ENCODE measurements at regions not wholly inside any gene's neighbourhood (a gene's known extent, or its start where the extent isn't known, plus 50 kb on each side); places are given as distances from the start of the nearest gene placed in this dataset.

- TF ChIP-seq CTCF (IDR thresholded peaks at IDR 0.05) = no peak
- peaks cover 14% of the 10 kb centered on the region for H3K27me3 Mint-ChIP-seq (ENCODE audit: insufficient read depth)
- H3K9me3 Mint-ChIP-seq = no peaks in the 10 kb centered on the region; the same call in 1 of the 2 replicates
- no peaks in the 10 kb centered on the region for H3K36me3 Mint-ChIP-seq (ENCODE audit: low read depth)
- H3K4me1 Mint-ChIP-seq (ENCODE audit: low read depth) = peaks cover 14% of the 10 kb centered on the region
- no peak overlapping the region for H3K27ac Mint-ChIP-seq
- DNase-seq = no peak
- H3K4me3 Mint-ChIP-seq = no peak overlapping the region
Observed at GRCh38 chr10:94208315-94208714, 154.4 kb downstream of the NOC3L start.

GRCh38 chr10:94210440-94211168 lies 152.1 kb downstream of the NOC3L start:
- Mint-ChIP-seq H3K27me3 (ENCODE audit: insufficient read depth) (peaks cover 22% of the 10 kb centered on the region), H3K4me1 (ENCODE audit: low read depth) (peaks cover 13% of the 10 kb centered on the region), H3K9me3 (no peaks in the 10 kb centered on the region; the same call in 1 of the 2 replicates), H3K27ac (no peak overlapping the region), H3K36me3 (ENCODE audit: low read depth) (no peaks in the 10 kb centered on the region), H3K4me3 (no peak overlapping the region)
- TF ChIP-seq CTCF (IDR thresholded peaks at IDR 0.05) = no peak
- no peak for DNase-seq

GRCh38 chr10:94211169-94211510 lies 151.6 kb downstream of the NOC3L start:
- H3K4me1 Mint-ChIP-seq (ENCODE audit: low read depth) = peaks cover 10% of the 10 kb centered on the region
- no peak for DNase-seq
- H3K27me3 Mint-ChIP-seq (ENCODE audit: insufficient read depth) = peaks cover 25% of the 10 kb centered on the region
- H3K9me3 Mint-ChIP-seq = no peaks in the 10 kb centered on the region; the same call in 1 of the 2 replicates
- TF ChIP-seq CTCF (IDR thresholded peaks at IDR 0.05) = no peak
- no peak overlapping the region for H3K27ac Mint-ChIP-seq
- H3K36me3 Mint-ChIP-seq (ENCODE audit: low read depth) = no peaks in the 10 kb centered on the region
- no peak overlapping the region for H3K4me3 Mint-ChIP-seq

- no peaks in the 10 kb centered on the region for H3K36me3 Mint-ChIP-seq (ENCODE audit: low read depth)
- no peak overlapping the region for H3K27ac Mint-ChIP-seq
- no peak for DNase-seq
- no peak overlapping the region for H3K4me3 Mint-ChIP-seq
- no peak for TF ChIP-seq CTCF (IDR thresholded peaks at IDR 0.05)
- no peaks in the 10 kb centered on the region for H3K9me3 Mint-ChIP-seq
- no peaks in the 10 kb centered on the region for H3K4me1 Mint-ChIP-seq (ENCODE audit: low read depth)
- H3K27me3 Mint-ChIP-seq (ENCODE audit: insufficient read depth) = peaks cover 22% of the 10 kb centered on the region
Observed at GRCh38 chr10:94213001-94213530, 149.7 kb downstream of the NOC3L start.

- no peak overlapping the region for H3K4me3 Mint-ChIP-seq
- no peaks in the 10 kb centered on the region for H3K4me1 Mint-ChIP-seq (ENCODE audit: low read depth)
- no peak overlapping the region for H3K27ac Mint-ChIP-seq
- peaks cover 22% of the 10 kb centered on the region for H3K27me3 Mint-ChIP-seq (ENCODE audit: insufficient read depth)
- TF ChIP-seq CTCF (IDR thresholded peaks at IDR 0.05) = no peak
- no peaks in the 10 kb centered on the region for H3K9me3 Mint-ChIP-seq
- DNase-seq = no peak
- no peaks in the 10 kb centered on the region for H3K36me3 Mint-ChIP-seq (ENCODE audit: low read depth)
Observed at GRCh38 chr10:94213980-94214379, 148.8 kb downstream of the NOC3L start.
